ENCODE measurements at regions not wholly inside any gene's neighbourhood (a gene's known extent, or its start where the extent isn't known, plus 50 kb on each side); places are given as distances from the start of the nearest gene placed in this dataset.

DNA sequence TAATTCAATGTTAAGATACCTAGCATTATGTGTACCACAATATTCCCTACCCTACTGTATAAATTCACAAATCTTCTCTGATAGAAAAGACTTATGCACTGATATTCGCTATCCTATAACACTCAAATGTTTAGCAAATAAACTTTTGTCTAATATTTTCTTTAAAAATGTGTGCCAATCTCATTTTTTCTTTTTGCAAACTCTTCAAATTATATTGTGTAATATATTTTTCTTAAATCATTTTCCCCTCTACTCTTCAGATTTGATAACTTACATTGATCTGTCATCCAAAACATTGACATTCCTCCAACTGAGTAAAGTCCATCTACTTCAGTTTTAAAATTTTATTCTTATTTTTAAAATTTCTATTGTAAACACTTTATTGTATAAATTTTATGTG lies 240.2 kb upstream of the CNTNAP2 start:
- Histone ChIP-seq H3K4me1 (replicated peaks in 1 of 2) (no peaks in the 10 kb centered on the region), H3K36me3 (replicated peaks in 1 of 2) (no peaks in the 10 kb centered on the region), H3K9me3 (replicated peaks in 1 of 3) (no peaks in the 10 kb centered on the region), H3K27ac (no peak overlapping the region), H3K4me3 (no peak overlapping the region), H3K27me3 (no peaks in the 10 kb centered on the region)
- TF ChIP-seq POLR2A (IDR thresholded peaks at IDR 0.05) (no peak), CTCF (IDR thresholded peaks at IDR 0.05) (no peak)
- intact Hi-C loops (cut with DNase I): no loop called here
- no peak for DNase-seq
- WGBS, 4 donors: 71 to 78% (median 75%) methylated on average over 1 of the region's 1 CpG

DNA sequence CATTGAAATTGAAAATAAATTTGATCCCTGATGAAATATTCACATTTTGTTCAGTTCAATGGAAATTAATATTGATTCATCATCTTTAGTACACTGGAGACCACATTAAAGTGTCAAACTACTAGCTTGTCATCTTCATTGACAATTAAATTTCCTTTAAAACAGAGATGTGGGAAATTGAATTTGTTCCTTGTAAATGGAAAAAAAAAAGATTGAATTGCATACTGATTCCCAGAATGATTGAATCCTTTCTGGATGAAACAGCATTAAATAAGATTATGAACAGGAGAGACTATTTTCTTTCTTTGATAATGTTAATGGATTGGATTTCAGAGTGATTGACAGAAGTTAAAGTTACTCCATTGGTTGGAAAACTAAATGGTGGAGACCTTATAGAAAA lies 241.3 kb upstream of the CNTNAP2 start:
- intact Hi-C loops (cut with DNase I): no loop called here
- no peaks in the 10 kb centered on the region for H3K27me3 ChIP-seq
- no peaks in the 10 kb centered on the region for H3K9me3 ChIP-seq (replicated peaks in 1 of 3)
- DNase-seq: no peak
- H3K4me3 ChIP-seq: no peak overlapping the region
- TF ChIP-seq CTCF (IDR thresholded peaks at IDR 0.05) (no peak), POLR2A (IDR thresholded peaks at IDR 0.05) (no peak)
- H3K27ac ChIP-seq: no peak overlapping the region
- no peaks in the 10 kb centered on the region for H3K36me3 ChIP-seq (replicated peaks in 1 of 2)
- H3K4me1 ChIP-seq (replicated peaks in 1 of 2): no peaks in the 10 kb centered on the region

- Histone ChIP-seq H3K36me3 (replicated peaks in 1 of 2) (no peaks in the 10 kb centered on the region), H3K4me1 (replicated peaks in 1 of 2) (no peaks in the 10 kb centered on the region), H3K4me3 (no peak overlapping the region), H3K27ac (no peak overlapping the region), H3K27me3 (no peaks in the 10 kb centered on the region), H3K9me3 (replicated peaks in 1 of 3) (no peaks in the 10 kb centered on the region)
- DNase-seq: no peak
- 70 to 91% (median 88%) methylated on average over 2 of the region's 2 CpGs; no CpG with 5 or more reads in 1 of the 4 donors for WGBS, 4 donors
- intact Hi-C loops (cut with DNase I): no loop called here
- no peak for TF ChIP-seq POLR2A (IDR thresholded peaks at IDR 0.05)
- no peak for TF ChIP-seq CTCF (IDR thresholded peaks at IDR 0.05)
Measured at GRCh38 chr7:145868935-145869334, 247.7 kb upstream of the CNTNAP2 start.

GRCh38 chr7:145862212-145862611 lies 254.4 kb upstream of the CNTNAP2 start:
- no peaks in the 10 kb centered on the region for H3K36me3 ChIP-seq (replicated peaks in 1 of 2)
- no peak for DNase-seq
- H3K9me3 ChIP-seq (replicated peaks in 1 of 3): no peaks in the 10 kb centered on the region
- H3K4me3 ChIP-seq: no peak overlapping the region
- H3K27ac ChIP-seq: no peak overlapping the region
- no peaks in the 10 kb centered on the region for H3K4me1 ChIP-seq (replicated peaks in 1 of 2)
- no peaks in the 10 kb centered on the region for H3K27me3 ChIP-seq
- 71 to 86% (median 76%) methylated on average over 3 to 5 of the region's 5 CpGs for WGBS, 4 donors
- intact Hi-C loops (cut with DNase I): no loop called here
- TF ChIP-seq CTCF (IDR thresholded peaks at IDR 0.05) (no peak), POLR2A (IDR thresholded peaks at IDR 0.05) (no peak)
